Epithelial cell of esophagus (primary cell): ENCODE measurements at regions not wholly inside any gene's neighbourhood (a gene's known extent, or its start where the extent isn't known, plus 50 kb on each side); places are given as distances from the start of the nearest gene placed in this dataset.

Experiments
- DNase-seq: peaks from one replicate; pipeline ENCODE4 v3.0.0; 2010; ENCODE audit warnings: low read depth
- H3K4me3 ChIP-seq: 2 replicates; pipeline ENCODE4 v1.5.1; 2011; ENCODE audit warnings: mild to moderate bottlenecking, low read length, control low read depth
- CTCF ChIP-seq: IDR thresholded peaks from 2 replicates; pipeline ENCODE4 v1.5.1; 2011; ENCODE audit warnings: low read depth, mild to moderate bottlenecking, low read length, control low read depth, inconsistent platforms; ENCODE audit not compliant: insufficient read depth; ENCODE audit errors: missing control alignments

- H3K4me3 ChIP-seq = no peak overlapping the region
- TF ChIP-seq CTCF = no peak
- peak; percentile 89 for DNase-seq
Measured at GRCh38 chr21:15183813-15184257, 119.0 kb upstream of the NRIP1 start.

- no peak overlapping the region for H3K4me3 ChIP-seq
- no peak for DNase-seq
- TF ChIP-seq CTCF = no peak
Measured at GRCh38 chr21:15190412-15190811, 125.6 kb upstream of the NRIP1 start.

GRCh38 chr21:15190837-15191236 lies 126.0 kb upstream of the NRIP1 start:
- no peak for DNase-seq
- TF ChIP-seq CTCF = no peak
- no peak overlapping the region for H3K4me3 ChIP-seq

GRCh38 chr21:15191342-15191741 lies 126.5 kb upstream of the NRIP1 start:
- DNase-seq = no peak
- H3K4me3 ChIP-seq = no peak overlapping the region
- no peak for TF ChIP-seq CTCF

- no peak for TF ChIP-seq CTCF
- peak; percentile 97 for DNase-seq
- H3K4me3 ChIP-seq = no peak overlapping the region
Measured at GRCh38 chr21:15192243-15192642, 127.4 kb upstream of the NRIP1 start.

- TF ChIP-seq CTCF = no peak
- DNase-seq = no peak
- no peak overlapping the region for H3K4me3 ChIP-seq
Measured at GRCh38 chr21:15193937-15194336, 129.1 kb upstream of the NRIP1 start.

- no peak for DNase-seq
- H3K4me3 ChIP-seq = no peak overlapping the region
- no peak for TF ChIP-seq CTCF
Measured at GRCh38 chr21:15195104-15195503, 130.3 kb upstream of the NRIP1 start.
